Ovary (tissue), 3 donors: ENCODE measurements at regions not wholly inside any gene's neighbourhood (a gene's known extent, or its start where the extent isn't known, plus 50 kb on each side); places are given as distances from the start of the nearest gene placed in this dataset.

ENCODE experiments used
- POLR2A ChIP-seq: fragments of 450-650 bp; IDR thresholded peaks from one replicate; pipeline ENCODE4 v1.6.1; 2017; ENCODE audit warnings: antibody characterized with exemption, mild to moderate bottlenecking, moderate library complexity
- TF ChIP-seq, protein P1 (sequence below), 3 donors: fragments of 450-650 bp in 2 of 3; fragments of 200-600 bp in 1 of 3; IDR thresholded peaks; one replicate each; pipeline versions ENCODE4 v1.5.1 to v1.8.0; 2016 to 2022; ENCODE audit warnings: antibody characterized with exemption in 3 of 3, mild to moderate bottlenecking in 1 of 3
- donor health status: DM: no; HTN: no; CAD: no.

GRCh38 chr7:155166108-155166507 lies 96.0 kb downstream of the HTR5A start:
- TF ChIP-seq, protein P1, sequence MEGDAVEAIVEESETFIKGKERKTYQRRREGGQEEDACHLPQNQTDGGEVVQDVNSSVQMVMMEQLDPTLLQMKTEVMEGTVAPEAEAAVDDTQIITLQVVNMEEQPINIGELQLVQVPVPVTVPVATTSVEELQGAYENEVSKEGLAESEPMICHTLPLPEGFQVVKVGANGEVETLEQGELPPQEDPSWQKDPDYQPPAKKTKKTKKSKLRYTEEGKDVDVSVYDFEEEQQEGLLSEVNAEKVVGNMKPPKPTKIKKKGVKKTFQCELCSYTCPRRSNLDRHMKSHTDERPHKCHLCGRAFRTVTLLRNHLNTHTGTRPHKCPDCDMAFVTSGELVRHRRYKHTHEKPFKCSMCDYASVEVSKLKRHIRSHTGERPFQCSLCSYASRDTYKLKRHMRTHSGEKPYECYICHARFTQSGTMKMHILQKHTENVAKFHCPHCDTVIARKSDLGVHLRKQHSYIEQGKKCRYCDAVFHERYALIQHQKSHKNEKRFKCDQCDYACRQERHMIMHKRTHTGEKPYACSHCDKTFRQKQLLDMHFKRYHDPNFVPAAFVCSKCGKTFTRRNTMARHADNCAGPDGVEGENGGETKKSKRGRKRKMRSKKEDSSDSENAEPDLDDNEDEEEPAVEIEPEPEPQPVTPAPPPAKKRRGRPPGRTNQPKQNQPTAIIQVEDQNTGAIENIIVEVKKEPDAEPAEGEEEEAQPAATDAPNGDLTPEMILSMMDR (IDR thresholded peaks at IDR 0.05), result no peak
- TF ChIP-seq POLR2A, result no peak
